ENCODE measurements at regions not wholly inside any gene's neighbourhood (a gene's known extent, or its start where the extent isn't known, plus 50 kb on each side); places are given as distances from the start of the nearest gene placed in this dataset.
"Not testable (repeated sequence)": the region's sequence is repeated elsewhere in the genome, so short reads cannot be mapped to it uniquely, and the experiment has no call there.

- DNase-seq: not testable (repeated sequence)
These were observed 270.1 kb upstream of the MME start for GRCh38 chr3:154810017-154810416.

- DNase-seq: no peak
These were observed 278.4 kb upstream of the MME start for GRCh38 chr3:154801729-154802128.

- DNase-seq: no peak
These were observed 280.3 kb upstream of the MME start for GRCh38 chr3:154799800-154800199.

GRCh38 chr3:154795582-154795981 lies 284.5 kb upstream of the MME start:
- no peak for DNase-seq

- no peak for DNase-seq
These were observed 285.2 kb upstream of the MME start for GRCh38 chr3:154794814-154795445.

GRCh38 chr3:154794391-154794790 lies 285.7 kb upstream of the MME start:
- DNase-seq: no peak

GRCh38 chr3:154792828-154793227 lies 287.3 kb upstream of the MME start:
- DNase-seq: no peak

GRCh38 chr3:154791611-154792010 lies 288.5 kb upstream of the MME start:
- DNase-seq: no peak

GRCh38 chr3:154786724-154787123 lies 293.4 kb upstream of the MME start:
- DNase-seq: no peak

GRCh38 chr3:154783521-154783931 lies 296.6 kb upstream of the MME start:
- no peak for DNase-seq

- DNase-seq: no peak
These were observed 297.1 kb upstream of the MME start for GRCh38 chr3:154783061-154783460.

- no peak for DNase-seq
These were observed 298.0 kb upstream of the MME start for GRCh38 chr3:154782151-154782550.

GRCh38 chr3:154781595-154781994 lies 298.5 kb upstream of the MME start:
- no peak for DNase-seq

- DNase-seq: no peak
These were observed 299.9 kb upstream of the MME start for GRCh38 chr3:154780263-154780662.

GRCh38 chr3:154779571-154779970 lies 300.5 kb upstream of the MME start:
- no peak for DNase-seq

GRCh38 chr3:154778057-154778456 lies 302.1 kb upstream of the MME start:
- no peak for DNase-seq

- no peak for DNase-seq
These were observed 303.4 kb upstream of the MME start for GRCh38 chr3:154776549-154777225.

GRCh38 chr3:154775821-154776548 lies 304.1 kb upstream of the MME start:
- DNase-seq: no peak

- no peak for DNase-seq
These were observed 313.2 kb upstream of the MME start for GRCh38 chr3:154766765-154767503.

- no peak for DNase-seq
These were observed 315.1 kb upstream of the MME start for GRCh38 chr3:154764856-154765640.

GRCh38 chr3:154762486-154762885 lies 317.6 kb upstream of the MME start:
- no peak for DNase-seq

- DNase-seq: no peak
These were observed 320.2 kb upstream of the MME start for GRCh38 chr3:154759966-154760365.

All from stimulated activated CD4-positive, alpha-beta T cell treated with anti-CD3 and anti-CD28 coated beads, Interleukin-15, amount 100 ng/mL, for 24 hours (primary cell).